GM19043 (cell line): ENCODE measurements at regions not wholly inside any gene's neighbourhood (a gene's known extent, or its start where the extent isn't known, plus 50 kb on each side); places are given as distances from the start of the nearest gene placed in this dataset.
"Not testable (repeated sequence)": the region's sequence is repeated elsewhere in the genome, so short reads cannot be mapped to it uniquely, and the experiment has no call there.

Experiments
- ATAC-seq: cut with Tn5 transposase; IDR thresholded peaks from one replicate; pipeline ENCODE4 v1.9.1; 2021; ENCODE audit warnings: low read depth; ENCODE audit not compliant: unreplicated experiment

DNA sequence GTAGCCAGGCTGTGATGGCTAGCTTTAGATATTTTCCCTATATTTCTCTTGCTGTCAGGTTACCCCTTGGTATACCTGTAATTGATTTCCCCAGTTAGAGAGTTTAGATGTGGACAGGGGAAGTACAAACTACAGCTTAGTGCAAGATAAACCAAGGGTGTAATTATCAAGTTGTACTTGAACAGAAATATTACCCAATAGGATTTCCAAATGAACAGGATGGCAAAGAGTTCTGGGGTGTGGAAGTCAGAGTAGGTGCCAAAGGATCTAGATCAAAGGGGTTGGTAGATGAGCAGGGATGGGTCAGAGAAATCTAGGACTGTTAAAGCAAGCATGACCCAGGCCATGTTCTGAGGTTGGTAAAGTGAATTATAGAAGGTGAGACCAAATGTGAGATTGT is 585.2 kb downstream of the CCDC85A start:
- ATAC-seq, result no peak

GRCh38 chr2:56770490-56770889 is 586.7 kb downstream of the CCDC85A start:
- ATAC-seq, result no peak

GRCh38 chr2:56784046-56784445 is 600.3 kb downstream of the CCDC85A start:
- no peak for ATAC-seq

- no peak for ATAC-seq
Measured at GRCh38 chr2:56801214-56801613, 617.4 kb downstream of the CCDC85A start.

- no peak for ATAC-seq
Measured at GRCh38 chr2:56801770-56802169, 618.0 kb downstream of the CCDC85A start.

DNA sequence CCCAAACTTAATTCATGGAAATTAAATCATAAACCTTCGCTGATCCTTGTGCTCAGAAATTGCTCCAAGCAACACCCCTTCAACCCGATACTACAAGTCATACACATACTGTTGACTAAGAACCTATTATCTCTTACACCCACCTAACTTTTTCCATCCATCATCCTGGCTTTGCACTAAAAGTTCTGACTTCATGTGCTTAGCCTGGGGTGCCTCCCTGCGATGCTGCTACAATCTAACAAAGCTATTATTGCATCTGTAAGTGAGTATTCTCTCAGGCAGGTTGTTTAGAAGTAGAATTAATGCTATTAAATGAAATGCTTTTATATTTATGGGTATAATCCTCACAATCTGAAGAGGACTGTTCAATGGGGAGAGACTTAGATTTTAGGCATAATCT is 619.8 kb downstream of the CCDC85A start:
- no peak for ATAC-seq

GRCh38 chr2:56806924-56807323 is 623.1 kb downstream of the CCDC85A start:
- no peak for ATAC-seq

DNA sequence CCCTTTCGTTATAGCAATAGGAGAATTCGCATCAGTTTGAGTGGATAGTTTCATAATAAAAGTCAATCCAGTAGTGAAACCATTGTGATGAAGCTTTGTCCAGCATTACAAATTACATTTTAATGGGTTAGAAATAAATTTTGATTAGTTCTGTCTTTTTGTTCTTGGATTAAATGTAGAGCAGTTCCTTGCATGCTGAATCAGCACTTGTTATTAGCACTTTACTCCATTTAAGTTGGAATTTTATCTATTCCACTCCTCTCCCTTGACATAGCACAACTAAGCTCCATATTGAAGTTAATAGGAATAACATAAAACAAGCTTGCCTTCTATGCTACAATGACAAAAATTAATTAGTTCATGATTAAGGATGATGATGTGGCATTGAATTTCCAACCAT is 624.1 kb downstream of the CCDC85A start:
- no peak for ATAC-seq

GRCh38 chr2:56811401-56811800 is 627.6 kb downstream of the CCDC85A start:
- ATAC-seq, result no peak

DNA sequence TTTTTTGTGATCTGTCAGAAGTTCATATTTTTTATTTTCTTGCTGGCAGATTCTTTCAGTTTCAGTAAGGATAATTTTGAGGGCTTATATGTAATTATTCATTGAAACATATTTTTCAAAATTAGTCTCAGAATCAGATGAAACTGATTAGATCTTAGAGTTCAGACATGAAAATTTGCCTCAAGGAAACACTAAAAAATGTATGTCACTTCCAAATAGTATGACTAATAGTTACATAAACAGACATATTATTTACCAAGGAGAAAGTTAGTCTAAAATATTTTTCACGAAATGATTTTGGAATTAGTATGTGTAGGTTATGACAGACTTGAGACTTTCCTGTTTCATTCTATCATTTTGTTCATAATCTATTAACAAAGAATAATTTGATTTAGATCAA is 628.6 kb downstream of the CCDC85A start:
- no peak for ATAC-seq

DNA sequence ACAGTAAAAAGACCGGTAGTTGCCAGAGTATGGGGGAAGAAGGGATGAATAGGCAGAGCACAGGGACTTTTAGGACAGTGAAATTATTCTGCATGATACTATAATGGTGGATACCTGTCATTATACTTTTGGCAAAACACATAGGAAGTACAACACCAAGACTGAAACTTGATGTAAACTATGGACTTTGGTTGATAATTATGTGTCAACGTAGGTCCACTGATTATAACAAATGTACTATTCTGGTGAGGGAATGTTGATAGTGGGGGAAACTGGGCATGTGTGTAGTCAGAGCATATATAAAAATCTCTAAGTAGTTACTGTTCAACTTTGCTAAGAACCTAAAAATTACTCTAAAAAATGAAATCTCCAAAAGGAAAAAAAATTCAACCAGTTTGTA is 629.7 kb downstream of the CCDC85A start:
- no peak for ATAC-seq

- no peak for ATAC-seq
Measured at GRCh38 chr2:56816666-56817065, 632.9 kb downstream of the CCDC85A start.

DNA sequence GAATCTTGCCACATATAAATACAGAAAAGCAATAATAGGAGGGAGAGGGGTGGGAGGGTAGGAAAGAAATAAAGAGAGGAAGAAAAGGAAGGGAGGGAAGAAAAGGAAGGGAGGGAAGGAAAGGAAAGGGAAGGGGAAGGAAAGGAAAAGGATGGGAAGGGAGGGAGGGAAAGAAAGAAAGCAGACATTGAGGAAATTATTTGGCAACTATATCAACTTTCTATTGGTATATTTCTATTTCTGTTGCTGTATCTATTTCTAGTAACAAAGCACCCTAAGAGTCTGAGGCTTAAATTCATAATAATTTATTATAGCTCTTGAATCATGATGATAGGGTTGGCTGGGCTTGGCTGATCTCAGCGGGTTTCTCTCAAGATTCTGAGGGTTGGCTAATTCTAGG is 648.0 kb downstream of the CCDC85A start:
- no peak for ATAC-seq

DNA sequence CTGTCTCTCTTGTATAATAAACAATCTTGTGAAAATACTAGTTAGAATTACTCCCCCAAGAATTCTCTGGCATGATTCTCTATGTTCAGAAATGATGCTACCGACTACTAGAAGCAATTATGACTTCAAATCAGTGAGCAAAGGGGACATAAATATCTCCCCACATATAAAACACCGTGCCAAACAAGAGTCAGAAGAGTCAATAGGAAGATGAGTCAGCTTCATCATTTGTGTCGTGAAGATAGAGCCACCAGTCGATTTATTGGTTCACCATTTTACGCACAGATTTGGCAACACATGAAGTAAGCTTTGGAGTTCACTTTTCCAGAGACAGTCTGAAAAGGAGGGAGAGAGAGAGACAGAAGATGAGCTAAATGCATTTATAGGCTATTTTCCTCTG is 650.9 kb downstream of the CCDC85A start:
- ATAC-seq, result no peak

DNA sequence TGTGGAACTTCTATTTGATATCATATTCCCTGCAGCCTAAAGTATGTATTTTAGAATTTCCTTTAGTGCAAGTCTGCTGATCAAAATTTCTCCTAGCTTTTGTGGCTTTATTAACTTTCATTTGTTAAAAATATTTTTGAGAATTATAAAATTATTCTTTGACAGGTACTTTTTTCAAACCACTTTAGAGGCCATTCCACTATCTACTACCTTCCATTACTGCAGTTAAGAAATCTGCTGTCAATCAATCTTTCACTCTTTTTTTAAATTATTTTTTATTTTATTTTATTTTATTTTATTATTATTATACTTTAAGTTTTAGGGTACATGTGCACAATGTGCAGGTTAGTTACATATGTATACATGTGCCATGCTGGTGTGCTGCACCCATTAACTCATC is 656.2 kb downstream of the CCDC85A start:
- not testable (repeated sequence) for ATAC-seq

GRCh38 chr2:56860991-56861390 is 677.2 kb downstream of the CCDC85A start:
- ATAC-seq, result no peak

DNA sequence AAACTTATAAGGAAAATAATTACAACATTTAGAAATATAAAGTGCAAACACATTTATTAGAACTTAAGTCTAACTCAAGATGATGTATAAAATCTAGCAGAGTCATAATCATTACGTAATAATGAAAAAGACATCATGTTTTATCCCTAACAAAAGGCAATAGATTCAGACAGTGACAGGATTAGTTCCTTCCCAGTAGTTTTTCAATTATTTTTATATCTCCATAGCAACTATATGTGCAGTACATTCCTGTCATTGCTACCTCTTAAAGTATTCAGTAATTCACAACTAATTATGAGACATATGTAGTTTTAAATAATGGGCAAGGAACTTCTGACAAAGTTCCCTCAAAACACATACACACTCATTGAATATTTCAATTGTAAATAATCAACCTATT is 687.9 kb downstream of the CCDC85A start:
- no peak for ATAC-seq

- no peak for ATAC-seq
Measured at GRCh38 chr2:56874717-56875116, 690.9 kb downstream of the CCDC85A start.

GRCh38 chr2:56889738-56890137 is 705.9 kb downstream of the CCDC85A start:
- no peak for ATAC-seq

DNA sequence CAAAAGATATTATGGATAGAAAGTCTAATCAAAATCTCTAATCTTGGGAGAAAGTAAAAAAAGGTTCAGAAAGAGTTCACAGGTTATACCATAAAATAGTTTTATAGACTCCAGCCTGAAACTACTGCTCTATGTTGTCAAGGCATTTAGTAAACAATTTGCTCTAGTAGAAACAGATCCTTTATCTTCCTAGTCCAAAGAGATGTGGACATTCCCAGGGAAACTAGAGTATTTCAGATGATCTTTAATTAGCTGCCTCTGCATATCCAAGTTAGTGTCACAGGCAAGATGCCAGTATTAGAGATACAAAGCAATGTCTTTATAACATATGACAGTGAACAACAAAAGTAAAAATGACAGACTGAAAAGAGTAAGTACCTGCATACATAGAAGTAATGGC is 708.6 kb downstream of the CCDC85A start:
- ATAC-seq, result no peak

- no peak for ATAC-seq
Measured at GRCh38 chr2:56898986-56899385, 715.2 kb downstream of the CCDC85A start.

DNA sequence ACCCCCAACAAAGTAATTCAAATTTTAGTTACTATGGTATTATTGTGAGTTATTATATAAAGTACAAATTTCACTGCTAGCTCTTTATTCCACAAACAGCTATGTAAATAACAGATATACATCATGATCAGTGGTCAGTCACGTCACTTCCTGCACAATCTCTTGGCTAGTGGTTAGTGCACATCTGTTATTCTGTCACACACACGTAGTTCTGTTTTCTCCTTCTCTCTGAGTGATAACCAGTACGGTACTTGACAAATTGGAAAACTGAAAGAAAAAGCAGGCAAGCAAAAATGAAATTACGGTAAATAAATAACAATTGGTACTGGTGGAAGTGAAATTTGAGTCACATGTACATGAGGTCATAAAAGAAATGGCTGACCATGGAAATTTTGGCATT is 728.7 kb downstream of the CCDC85A start:
- no peak for ATAC-seq

GRCh38 chr2:56918790-56919189 is 735.0 kb downstream of the CCDC85A start:
- no peak for ATAC-seq

- ATAC-seq, result no peak
Measured at GRCh38 chr2:56933976-56934375, 750.2 kb downstream of the CCDC85A start.
